Colonic mucosa (tissue), 4 donors: ENCODE measurements at regions not wholly inside any gene's neighbourhood (a gene's known extent, or its start where the extent isn't known, plus 50 kb on each side); places are given as distances from the start of the nearest gene placed in this dataset.
"Not testable (repeated sequence)": the region's sequence is repeated elsewhere in the genome, so short reads cannot be mapped to it uniquely, and the experiment has no call there.

Experiments used
- DNase-seq: peaks from one replicate; pipeline ENCODE4 v3.0.0-alpha.2; 2020
- H3K27ac ChIP-seq: fragments of 200-600 bp; one replicate; pipeline ENCODE4 v1.8.0; 2021
- H3K27me3 ChIP-seq: fragments of 200-600 bp; one replicate; pipeline ENCODE4 v1.8.0; 2021
- H3K36me3 ChIP-seq: fragments of 200-600 bp; one replicate; pipeline ENCODE4 v1.8.0; 2021
- H3K4me1 ChIP-seq: fragments of 200-600 bp; one replicate; pipeline ENCODE4 v1.8.0; 2021; ENCODE audit warnings: mild to moderate bottlenecking
- H3K4me3 ChIP-seq: fragments of 200-600 bp; one replicate; pipeline ENCODE4 v1.8.0; 2021
- H3K9ac ChIP-seq, 2 donors: one replicate each; pipeline ENCODE4 v1.7.0; 2013; ENCODE audit warnings: control low read depth in 2 of 2, low read depth in 2 of 2, low read length in 2 of 2
- H3K9me3 ChIP-seq: fragments of 200-600 bp; one replicate; pipeline ENCODE4 v1.8.0; 2021
- intact Hi-C: fragments of 100-400 bp; cut with DNase I; formaldehyde crosslinking; loops from one replicate; pipeline ENCODE4 v1.14.1; 2022
- TF ChIP-seq, protein P1 (sequence below): fragments of 200-600 bp; IDR thresholded peaks from one replicate; pipeline ENCODE4 v1.8.0; 2022; ENCODE audit warnings: antibody characterized with exemption, mild to moderate bottlenecking
- donor health status: healthy.
- donor health status: DM: no; HTN: no; CAD: no.
- donor health status: DM: no; HTN: no; CAD: no.

DNA sequence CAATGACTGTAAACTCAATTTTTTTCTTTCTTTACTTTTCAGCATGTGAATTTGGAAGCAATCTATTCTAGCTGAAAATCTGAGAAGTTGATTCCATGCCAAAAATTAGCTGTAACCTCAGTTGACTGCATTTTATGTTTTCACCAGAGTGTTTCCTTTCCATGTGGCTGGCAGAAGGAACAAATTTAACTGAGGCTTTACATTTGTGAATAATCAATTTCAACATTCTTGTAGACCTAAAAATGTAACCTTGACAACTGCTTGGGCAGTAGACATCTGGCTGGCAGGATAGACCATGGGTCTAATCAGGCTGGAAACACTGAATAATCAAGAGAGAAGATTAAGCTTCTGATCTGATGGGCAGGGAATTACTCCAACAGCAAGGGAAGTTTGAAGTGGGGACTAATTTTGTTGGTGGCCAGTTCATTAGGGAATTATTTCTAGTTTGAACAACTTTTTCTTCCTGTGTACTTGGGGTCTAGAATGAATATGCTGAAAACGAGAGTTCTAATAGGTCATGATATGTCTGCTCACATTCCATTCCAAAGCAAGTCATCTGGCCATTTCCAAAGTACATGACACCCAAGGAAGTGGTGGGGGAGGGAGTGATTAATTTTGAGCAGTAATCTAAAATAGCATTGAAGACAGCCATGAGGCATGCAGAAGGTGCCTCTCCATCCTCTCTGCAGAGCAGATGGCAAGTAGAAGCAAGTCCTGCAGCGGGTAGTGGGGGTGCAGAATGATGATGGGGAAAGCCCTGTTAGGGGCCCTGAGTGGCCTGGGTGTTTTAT lies 68.2 kb downstream of the ATP23 start:
- no peaks in the 10 kb centered on the region for H3K9me3 ChIP-seq
- no peaks in the 10 kb centered on the region for H3K27me3 ChIP-seq
- DNase-seq: no peak
- no peak overlapping the region for H3K4me3 ChIP-seq
- no peaks in the 10 kb centered on the region for H3K4me1 ChIP-seq
- H3K36me3 ChIP-seq: no peaks in the 10 kb centered on the region
- no peak overlapping the region for H3K9ac ChIP-seq
- TF ChIP-seq, protein P1, sequence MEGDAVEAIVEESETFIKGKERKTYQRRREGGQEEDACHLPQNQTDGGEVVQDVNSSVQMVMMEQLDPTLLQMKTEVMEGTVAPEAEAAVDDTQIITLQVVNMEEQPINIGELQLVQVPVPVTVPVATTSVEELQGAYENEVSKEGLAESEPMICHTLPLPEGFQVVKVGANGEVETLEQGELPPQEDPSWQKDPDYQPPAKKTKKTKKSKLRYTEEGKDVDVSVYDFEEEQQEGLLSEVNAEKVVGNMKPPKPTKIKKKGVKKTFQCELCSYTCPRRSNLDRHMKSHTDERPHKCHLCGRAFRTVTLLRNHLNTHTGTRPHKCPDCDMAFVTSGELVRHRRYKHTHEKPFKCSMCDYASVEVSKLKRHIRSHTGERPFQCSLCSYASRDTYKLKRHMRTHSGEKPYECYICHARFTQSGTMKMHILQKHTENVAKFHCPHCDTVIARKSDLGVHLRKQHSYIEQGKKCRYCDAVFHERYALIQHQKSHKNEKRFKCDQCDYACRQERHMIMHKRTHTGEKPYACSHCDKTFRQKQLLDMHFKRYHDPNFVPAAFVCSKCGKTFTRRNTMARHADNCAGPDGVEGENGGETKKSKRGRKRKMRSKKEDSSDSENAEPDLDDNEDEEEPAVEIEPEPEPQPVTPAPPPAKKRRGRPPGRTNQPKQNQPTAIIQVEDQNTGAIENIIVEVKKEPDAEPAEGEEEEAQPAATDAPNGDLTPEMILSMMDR: no peak
- H3K27ac ChIP-seq: no peak overlapping the region
- intact Hi-C loops: no loop called here

DNA sequence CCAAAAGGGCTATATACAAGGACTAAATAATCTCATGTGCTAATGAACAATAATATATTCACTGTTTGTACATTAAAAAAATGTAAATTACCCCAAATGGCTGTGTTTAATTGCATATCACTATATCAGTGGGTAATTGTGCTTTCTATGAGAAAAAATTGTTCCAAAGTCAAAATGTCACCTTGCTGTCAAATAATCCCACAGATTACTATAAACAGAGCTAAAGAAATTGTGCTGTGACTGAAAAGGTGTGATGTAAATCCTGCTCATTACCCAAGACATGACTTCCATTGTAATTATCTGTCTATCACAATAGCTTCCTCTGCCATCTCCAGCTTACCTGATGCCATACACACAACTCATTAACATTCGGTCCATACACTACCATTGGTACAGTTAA lies 70.3 kb downstream of the ATP23 start:
- H3K36me3 ChIP-seq: no peaks in the 10 kb centered on the region
- TF ChIP-seq, protein P1: no peak
- no peaks in the 10 kb centered on the region for H3K9me3 ChIP-seq
- H3K4me3 ChIP-seq: no peak overlapping the region
- intact Hi-C loops: no loop called here
- H3K4me1 ChIP-seq: no peaks in the 10 kb centered on the region
- DNase-seq: no peak
- no peak overlapping the region for H3K9ac ChIP-seq
- no peaks in the 10 kb centered on the region for H3K27me3 ChIP-seq
- no peak overlapping the region for H3K27ac ChIP-seq

DNA sequence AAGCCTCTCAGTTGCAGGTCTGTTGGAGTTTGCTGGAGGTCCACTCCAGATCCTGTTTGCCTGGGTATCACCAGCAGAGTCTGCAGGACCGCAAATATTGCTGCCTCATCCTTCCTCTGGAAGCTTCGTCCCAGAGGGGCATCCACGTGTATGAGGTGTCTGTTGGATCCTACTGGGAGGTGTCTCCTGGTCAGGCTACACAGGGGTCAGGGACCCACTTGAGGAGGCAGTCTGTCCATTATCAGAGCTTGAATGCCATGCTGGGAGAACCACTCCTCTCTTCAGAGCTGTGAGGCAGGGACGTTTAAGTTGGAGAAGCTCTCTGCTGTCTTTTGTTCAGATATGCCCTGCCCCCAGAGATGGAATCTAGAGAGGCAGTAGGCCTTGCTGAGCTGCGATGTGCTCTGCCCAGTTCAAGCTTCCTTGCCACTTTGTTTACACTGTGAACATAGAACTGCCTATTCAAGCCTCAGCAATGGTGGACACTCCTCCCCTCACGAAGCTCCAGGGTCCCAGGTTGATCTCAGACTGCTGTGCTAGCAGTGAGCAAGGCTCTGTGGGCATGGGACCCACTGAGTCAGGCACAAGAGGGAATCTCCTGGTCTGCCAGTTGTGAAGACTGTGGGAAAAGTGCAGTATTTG lies 81.1 kb downstream of the ATP23 start:
- H3K4me1 ChIP-seq, H3K4me3 ChIP-seq, H3K9me3 ChIP-seq, H3K27ac ChIP-seq, H3K27me3 ChIP-seq, H3K36me3 ChIP-seq, DNase-seq, intact Hi-C loops, H3K9ac ChIP-seq: not testable (repeated sequence)

DNA sequence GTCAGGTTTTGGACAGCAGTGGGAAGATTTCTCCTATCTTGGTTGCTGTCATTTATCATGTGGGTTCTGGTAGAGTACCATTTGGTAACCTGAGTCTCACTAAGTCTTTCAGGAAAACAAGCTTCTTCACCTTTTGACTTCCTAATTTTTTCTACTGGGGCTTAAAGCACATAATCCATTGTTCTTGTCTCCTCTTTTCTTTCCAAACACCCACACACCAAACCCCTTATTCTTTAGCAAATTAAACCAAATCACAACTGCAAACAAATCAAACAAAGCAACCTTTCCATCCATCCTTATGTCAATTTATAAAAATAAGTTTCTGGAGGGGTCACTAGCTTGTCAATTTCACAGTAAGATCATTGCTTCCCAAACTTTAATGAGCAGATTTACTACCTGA lies 84.1 kb downstream of the ATP23 start:
- Histone ChIP-seq H3K27ac (no peak overlapping the region), H3K9ac (no peak overlapping the region), H3K9me3 (no peaks in the 10 kb centered on the region), H3K36me3 (no peaks in the 10 kb centered on the region), H3K4me3 (no peak overlapping the region), H3K4me1 (no peaks in the 10 kb centered on the region), H3K27me3 (no peaks in the 10 kb centered on the region)
- DNase-seq: no peak
- intact Hi-C loops: no loop called here
- TF ChIP-seq, protein P1: no peak

DNA sequence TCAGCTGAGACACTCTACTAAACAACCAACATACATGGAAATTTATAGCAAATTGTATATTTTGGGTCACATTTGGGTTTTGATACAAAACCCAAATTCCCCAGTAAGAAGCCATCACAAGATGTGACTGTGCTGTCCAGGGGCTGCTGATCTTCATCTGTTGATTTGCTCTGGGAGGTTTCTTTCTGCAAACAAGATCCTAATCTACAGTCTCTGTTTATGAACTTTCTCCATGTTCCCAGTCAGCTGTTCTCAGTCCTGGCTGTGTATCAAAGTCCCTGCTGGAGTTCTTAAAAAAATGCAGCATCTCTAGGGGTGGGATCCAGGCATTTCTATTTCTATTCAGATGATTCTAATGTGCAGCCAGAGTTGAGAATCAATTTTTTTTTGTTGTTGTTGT lies 85.1 kb downstream of the ATP23 start:
- no peak for DNase-seq
- Histone ChIP-seq H3K27me3 (no peaks in the 10 kb centered on the region), H3K27ac (no peak overlapping the region), H3K9me3 (no peaks in the 10 kb centered on the region), H3K9ac (no peak overlapping the region), H3K4me1 (no peaks in the 10 kb centered on the region), H3K4me3 (no peak overlapping the region), H3K36me3 (no peaks in the 10 kb centered on the region)
- intact Hi-C loops: no loop called here
- TF ChIP-seq, protein P1: no peak
